Adrenal gland (tissue), 9 donors: ENCODE measurements at regions not wholly inside any gene's neighbourhood (a gene's known extent, or its start where the extent isn't known, plus 50 kb on each side); places are given as distances from the start of the nearest gene placed in this dataset.

ENCODE experiments used
- DNase-seq, 7 donors: peaks; one replicate each; pipeline ENCODE4 v3.0.0-alpha.2; 2019 to 2020
- H3K27ac ChIP-seq, 5 donors: fragments of 200-600 bp; sonication (generic) in 4 of 5; 1 replicate in 3 of 5; 2 replicates in 2 of 5; pipeline versions ENCODE4 v1.5.1 to v1.8.0; 2016 to 2020; ENCODE audit warnings: mild to moderate bottlenecking in 1 of 5
- H3K27me3 ChIP-seq: fragments of 200-600 bp; 2 replicates; pipeline ENCODE4 v1.8.0; 2021
- H3K36me3 ChIP-seq, 2 donors: fragments of 200-600 bp; replicated peaks in 1 of 2; 1 replicate in 1 of 2; 2 replicates in 1 of 2; pipeline versions ENCODE4 v1.5.1 to v1.8.0; 2018 to 2022
- H3K4me1 ChIP-seq, 2 donors: fragments of 200-600 bp; replicated peaks in 1 of 2; 1 replicate in 1 of 2; 2 replicates in 1 of 2; pipeline versions ENCODE4 v1.5.1 to v1.8.0; 2018 to 2021
- H3K4me3 ChIP-seq, 4 donors: fragments of 200-600 bp; sonication (generic) in 3 of 4; one replicate each; pipeline ENCODE4 v1.5.1; 2016 to 2018
- H3K9me3 ChIP-seq, 3 donors: fragments of 200-600 bp; sonication (generic) in 1 of 3; replicated peaks in 1 of 3; 1 replicate in 2 of 3; 2 replicates in 1 of 3; pipeline versions ENCODE4 v1.5.1 to v1.8.0; 2016 to 2021
- CTCF ChIP-seq, 6 experiments: fragments of 450-650 bp in 4 of 6; fragments of 200-600 bp in 2 of 6; sonication (generic) in 1 of 6; IDR thresholded peaks; 1 replicate in 5 of 6; 2 replicates in 1 of 6; pipeline versions ENCODE4 v1.5.1 to v1.8.0; 2016 to 2021; ENCODE audit warnings: antibody characterized with exemption in 6 of 6, mild to moderate bottlenecking in 2 of 6, moderate library complexity in 1 of 6
- POLR2A ChIP-seq, 2 donors: fragments of 450-650 bp; IDR thresholded peaks; one replicate each; pipeline ENCODE4 v1.6.1; 2017; ENCODE audit warnings: antibody characterized with exemption in 2 of 2, mild to moderate bottlenecking in 2 of 2, moderate library complexity in 1 of 2
- WGBS, 4 donors: extraction: QIAGEN DNeasy Blood & Tissue Kit in 2 of 4; methylation state at CpG; one replicate each; pipeline versions ENCODE4 v1.1.5 to v1.1.7; 2013 to 2017; 5-methylcytosine and 5-hydroxymethylcytosine counted together
- intact Hi-C, 2 donors: fragments of 100-400 bp; cut with DNase I; formaldehyde crosslinking; loops; one replicate each; pipeline versions ENCODE4 v1.14.1 to v1.15.0; 2022 to 2023
- donor health status: healthy with polysubstance abuse.
- donor health status: Bipolar disorder and iron deficiency.
- donor health status: DM: yes; HTN: yes; CAD: no.
- donor health status: DM: no; HTN: no; CAD: no.
- donor health status: DM: no; HTN: no; CAD: no.

- no peaks in the 10 kb centered on the region for H3K4me1 ChIP-seq
- H3K4me3 ChIP-seq = no peak overlapping the region
- no peaks in the 10 kb centered on the region for H3K9me3 ChIP-seq
- 61 to 77% (median 69%) methylated on average over 2 of the region's 2 CpGs for WGBS, 4 donors
- H3K27me3 ChIP-seq = no peaks in the 10 kb centered on the region
- TF ChIP-seq POLR2A (IDR thresholded peaks at IDR 0.05) (no peak), CTCF (IDR thresholded peaks at IDR 0.05) (no peak)
- no peak overlapping the region for H3K27ac ChIP-seq
- intact Hi-C loops = no loop called here
- no peak for DNase-seq
- no peaks in the 10 kb centered on the region for H3K36me3 ChIP-seq
Observed at GRCh38 chr9:29322240-29322639, 1749.0 kb upstream of the C9orf72 start.

- intact Hi-C loops = no loop called here
- Histone ChIP-seq H3K4me3 (no peak overlapping the region), H3K9me3 (no peaks in the 10 kb centered on the region), H3K4me1 (no peaks in the 10 kb centered on the region), H3K36me3 (no peaks in the 10 kb centered on the region), H3K27me3 (no peaks in the 10 kb centered on the region), H3K27ac (no peak overlapping the region)
- DNase-seq = no peak
- TF ChIP-seq CTCF (IDR thresholded peaks at IDR 0.05) (no peak), POLR2A (IDR thresholded peaks at IDR 0.05) (no peak)
Observed at GRCh38 chr9:29325894-29326293, 1752.6 kb upstream of the C9orf72 start.

GRCh38 chr9:29332789-29333188, 1759.5 kb upstream of the C9orf72 start:
- TF ChIP-seq POLR2A (IDR thresholded peaks at IDR 0.05) = no peak
- TF ChIP-seq CTCF (IDR thresholded peaks at IDR 0.05) = no peak
- Histone ChIP-seq H3K4me3 (no peak overlapping the region), H3K4me1 (no peaks in the 10 kb centered on the region), H3K27me3 (no peaks in the 10 kb centered on the region), H3K9me3 (no peaks in the 10 kb centered on the region), H3K27ac (no peak overlapping the region), H3K36me3 (no peaks in the 10 kb centered on the region)
- no peak for DNase-seq
- WGBS, 4 donors = 38 to 62% (median 48%) methylated on average over 2 of the region's 2 CpGs
- intact Hi-C loops = no loop called here

- TF ChIP-seq POLR2A (IDR thresholded peaks at IDR 0.05) (no peak), CTCF (IDR thresholded peaks at IDR 0.05) (no peak)
- Histone ChIP-seq H3K4me3 (no peak overlapping the region), H3K27ac (no peak overlapping the region), H3K9me3 (no peaks in the 10 kb centered on the region), H3K4me1 (no peaks in the 10 kb centered on the region), H3K27me3 (no peaks in the 10 kb centered on the region), H3K36me3 (no peaks in the 10 kb centered on the region)
- intact Hi-C loops = no loop called here
- no peak for DNase-seq
- 70 to 85% (median 76%) methylated on average over 3 of the region's 3 CpGs for WGBS, 4 donors
Observed at GRCh38 chr9:29336281-29336680, 1763.0 kb upstream of the C9orf72 start.
